Transverse colon (tissue), 3 donors: ENCODE measurements at regions not wholly inside any gene's neighbourhood (a gene's known extent, or its start where the extent isn't known, plus 50 kb on each side); places are given as distances from the start of the nearest gene placed in this dataset.

Experiments
- CTCF ChIP-seq, 5 experiments: fragments of 200-600 bp in 3 of 5; fragments of 450-650 bp in 2 of 5; sonication (generic) in 3 of 5; IDR thresholded peaks; 1 replicate in 2 of 5; 2 replicates in 3 of 5; pipeline ENCODE4 v1.5.1; 2016 to 2017; ENCODE audit warnings: antibody characterized with exemption in 5 of 5, inconsistent platforms in 3 of 5, mild to moderate bottlenecking in 2 of 5, moderate library complexity in 1 of 5
- EP300 ChIP-seq: sonication (generic); formaldehyde crosslinking; IDR thresholded peaks from one replicate; pipeline ENCODE4 v1.6.1; 2017; ENCODE audit warnings: antibody characterized with exemption, low read depth
- POLR2A ChIP-seq: fragments of 450-650 bp; IDR thresholded peaks from one replicate; pipeline ENCODE4 v1.6.1; 2016; ENCODE audit warnings: antibody characterized with exemption, mild to moderate bottlenecking, moderate library complexity

GRCh38 chr1:189904509-189904908 lies 573.2 kb downstream of the BRINP3 start:
- TF ChIP-seq EP300 (no peak), CTCF (IDR thresholded peaks at IDR 0.05) (no peak), POLR2A (no peak)
